H1 (cell line): ENCODE measurements at regions not wholly inside any gene's neighbourhood (a gene's known extent, or its start where the extent isn't known, plus 50 kb on each side); places are given as distances from the start of the nearest gene placed in this dataset.

Source experiments
- CTCF ChIA-PET: fragments of 300-600 bp; sonication (Branson Sonifier 250); formaldehyde crosslinking; loops from one replicate; lab custom pipeline; 2021; ENCODE audit not compliant: partially characterized antibody; lab: Charles Lee
- POLR2A ChIA-PET: fragments of 300-600 bp; sonication (Branson Sonifier 250); formaldehyde crosslinking; loops from one replicate; lab custom pipeline; 2021; ENCODE audit warnings: inconsistent platforms; ENCODE audit not compliant: partially characterized antibody; lab: Charles Lee
- DNase-seq, 2 experiments: peaks; one replicate each; pipeline versions ENCODE4 v3.0.0 to v3.0.0-alpha.2; 2010 to 2022; ENCODE audit warnings: low spot score in 2 of 2, low read depth in 1 of 2, mixed read lengths in 1 of 2
- FAIRE-seq: peaks from 2 replicates; lab custom pipeline; 2011; peaks lifted over from hg19 to GRCh38; lab: Jason Lieb, UNC
- H2AFZ ChIP-seq: 2 replicates; pipeline ENCODE4 v1.8.1; 2012; ENCODE audit warnings: low read length, inconsistent platforms
- H2AK5ac ChIP-seq: 2 replicates; pipeline ENCODE4 v1.6.1; 2013; ENCODE audit warnings: low read depth, low read length
- H2BK120ac ChIP-seq: replicated peaks from 2 replicates; pipeline ENCODE3; 2013; ENCODE audit warnings: low read depth, low read length, inconsistent platforms
- H2BK12ac ChIP-seq: 2 replicates; pipeline ENCODE4 v1.6.1; 2013; ENCODE audit warnings: low read depth, low read length
- H2BK15ac ChIP-seq: 2 replicates; pipeline ENCODE4 v1.6.1; 2013; ENCODE audit warnings: low read length
- H2BK20ac ChIP-seq: 2 replicates; pipeline ENCODE4 v1.6.1; 2013; ENCODE audit warnings: low read length
- H2BK5ac ChIP-seq: 2 replicates; pipeline ENCODE4 v1.6.1; 2013; ENCODE audit warnings: low read depth, low read length
- H3K14ac ChIP-seq: 2 replicates; pipeline ENCODE4 v1.6.1; 2013; ENCODE audit warnings: inconsistent platforms; ENCODE audit not compliant: insufficient read length
- H3K18ac ChIP-seq: 2 replicates; pipeline ENCODE4 v1.6.1; 2013; ENCODE audit warnings: low read length; ENCODE audit errors: extremely low read depth
- H3K23ac ChIP-seq: 2 replicates; pipeline ENCODE4 v1.6.1; 2013; ENCODE audit warnings: inconsistent platforms; ENCODE audit not compliant: insufficient read length
- H3K23me2 ChIP-seq: 2 replicates; pipeline ENCODE4 v1.6.1; 2013; ENCODE audit warnings: low read depth, low read length
- H3K27ac ChIP-seq: 2 replicates; pipeline ENCODE4 v1.6.1; 2011; ENCODE audit warnings: low read depth, low read length, inconsistent platforms
- H3K27me3 ChIP-seq, 4 experiments: replicated peaks in 1 of 4; 1 replicate in 1 of 4; 2 replicates in 3 of 4; pipeline versions ENCODE4 v1.6.1 to v1.8.1; 2011 to 2013; ENCODE audit warnings: low read length in 3 of 4, mild to moderate bottlenecking in 3 of 4, inconsistent platforms in 2 of 4, mixed read lengths in 2 of 4, moderate library complexity in 1 of 4; ENCODE audit not compliant: control insufficient read depth in 3 of 4, insufficient read depth in 3 of 4; ENCODE audit errors: extremely low read depth in 1 of 4
- H3K36me3 ChIP-seq, 4 experiments: 2 replicates each; pipeline versions ENCODE4 v1.6.1 to v1.8.1; 2011 to 2013; ENCODE audit warnings: mild to moderate bottlenecking in 4 of 4, low read length in 3 of 4, moderate library complexity in 2 of 4, control low read depth in 1 of 4, inconsistent platforms in 1 of 4; ENCODE audit not compliant: insufficient read depth in 4 of 4, control insufficient read depth in 2 of 4
- H3K4ac ChIP-seq: replicated peaks from 2 replicates; pipeline ENCODE3; 2013; ENCODE audit warnings: low read length, low read depth, mixed read lengths, inconsistent platforms; ENCODE audit not compliant: insufficient read length
- H3K4me1 ChIP-seq, 4 experiments: replicated peaks in 1 of 4; 1 replicate in 1 of 4; 2 replicates in 3 of 4; pipeline versions ENCODE4 v1.6.1 to v1.8.1; 2011 to 2013; ENCODE audit warnings: low read length in 3 of 4, inconsistent platforms in 2 of 4, mixed read lengths in 1 of 4; ENCODE audit not compliant: insufficient read depth in 4 of 4, control insufficient read depth in 3 of 4
- H3K4me2 ChIP-seq, 2 experiments: 2 replicates each; pipeline versions ENCODE4 v1.6.1 to v1.8.1; 2011 to 2013; ENCODE audit warnings: low read depth in 2 of 2, low read length in 2 of 2, control low read depth in 1 of 2, inconsistent platforms in 1 of 2, mild to moderate bottlenecking in 1 of 2; ENCODE audit not compliant: insufficient read depth in 1 of 2
- H3K4me3 ChIP-seq, 4 experiments: fragments of 200-600, 300-600 bp in 1 of 4; sonication (generic), shearing (Covaris generic), sonication (Bioruptor Twin) in 1 of 4; 2 replicates each; pipeline versions ENCODE4 v1.5.1 to v1.8.1; 2011 to 2016; ENCODE audit warnings: low read length in 4 of 4, low read depth in 3 of 4, control low read depth in 2 of 4, inconsistent platforms in 2 of 4, mild to moderate bottlenecking in 2 of 4, mixed read lengths in 1 of 4, moderate library complexity in 1 of 4; ENCODE audit not compliant: insufficient read depth in 2 of 4; ENCODE audit errors: extremely low read depth in 1 of 4
- H3K56ac ChIP-seq: replicated peaks from 2 replicates; pipeline ENCODE3; 2013; ENCODE audit warnings: low read depth, mild to moderate bottlenecking, mixed read lengths, low read length, inconsistent platforms; ENCODE audit not compliant: insufficient read length
- H3K79me1 ChIP-seq: 2 replicates; pipeline ENCODE4 v1.6.1; 2013; ENCODE audit warnings: low read depth, low read length, control low read depth
- H3K79me2 ChIP-seq, 2 experiments: 2 replicates each; pipeline versions ENCODE4 v1.6.1 to v1.8.1; 2012 to 2013; ENCODE audit warnings: low read length in 2 of 2, mild to moderate bottlenecking in 2 of 2, inconsistent platforms in 1 of 2; ENCODE audit not compliant: insufficient read depth in 2 of 2, control insufficient read depth in 1 of 2
- H3K9ac ChIP-seq, 4 experiments: replicated peaks in 1 of 4; 1 replicate in 1 of 4; 2 replicates in 3 of 4; pipeline versions ENCODE4 v1.6.1 to v1.8.1; 2011 to 2013; ENCODE audit warnings: low read depth in 3 of 4, low read length in 3 of 4, control low read depth in 2 of 4, mild to moderate bottlenecking in 2 of 4, moderate library complexity in 2 of 4, inconsistent platforms in 1 of 4; ENCODE audit errors: extremely low read depth in 1 of 4
- H3K9me3 ChIP-seq, 2 experiments: 2 replicates each; pipeline versions ENCODE4 v1.6.1 to v1.8.1; 2012 to 2013; ENCODE audit warnings: mild to moderate bottlenecking in 2 of 2, moderate library complexity in 2 of 2, control low read depth in 1 of 2, inconsistent platforms in 1 of 2, low read depth in 1 of 2, low read length in 1 of 2, mixed read lengths in 1 of 2; ENCODE audit not compliant: insufficient read depth in 2 of 2
- H4K20me1 ChIP-seq, 2 experiments: replicated peaks in 1 of 2; 2 replicates each; pipeline versions ENCODE3 to v1.8.1; 2011 to 2013; ENCODE audit warnings: inconsistent platforms in 2 of 2, low read length in 2 of 2, mild to moderate bottlenecking in 1 of 2; ENCODE audit not compliant: insufficient read depth in 2 of 2, control insufficient read depth in 1 of 2
- H4K5ac ChIP-seq: 2 replicates; pipeline ENCODE4 v1.6.1; 2013; ENCODE audit warnings: low read length, low read depth, mixed read lengths, inconsistent platforms; ENCODE audit not compliant: insufficient read length
- H4K8ac ChIP-seq: 2 replicates; pipeline ENCODE4 v1.8.0; 2013; ENCODE audit warnings: mild to moderate bottlenecking, moderate library complexity, low read length, inconsistent platforms; ENCODE audit not compliant: insufficient read depth; ENCODE audit errors: extremely low read depth
- H4K91ac ChIP-seq: replicated peaks from 2 replicates; pipeline ENCODE3; 2013; ENCODE audit warnings: low read length, mixed read lengths, inconsistent platforms; ENCODE audit not compliant: insufficient read length
- ASH2L ChIP-seq: fragments of 200-600, 300-600 bp; sonication (generic); IDR thresholded peaks from one replicate; pipeline ENCODE4 v1.7.1; 2017; ENCODE audit warnings: low read length
- BCL11A ChIP-seq, 2 experiments: IDR thresholded peaks; one replicate each; pipeline ENCODE4 v1.6.1; 2011; ENCODE audit warnings: low read depth in 2 of 2, low read length in 2 of 2, mild to moderate bottlenecking in 2 of 2
- CTBP2 ChIP-seq: IDR thresholded peaks from 2 replicates; pipeline ENCODE4 v1.7.0; 2011; ENCODE audit warnings: borderline replicate concordance, mild to moderate bottlenecking, moderate library complexity, mixed read lengths, low read length; ENCODE audit not compliant: insufficient read depth, insufficient read length
- EGR1 ChIP-seq: IDR thresholded peaks from 2 replicates; pipeline ENCODE4 v1.6.1; 2011; ENCODE audit warnings: low read depth, low read length, borderline replicate concordance
- EP300 ChIP-seq, 2 experiments: IDR thresholded peaks; 1 replicate in 1 of 2; 2 replicates in 1 of 2; pipeline ENCODE4 v1.6.1; 2011 to 2012; ENCODE audit warnings: low read depth in 2 of 2, low read length in 2 of 2, mild to moderate bottlenecking in 2 of 2, borderline replicate concordance in 1 of 2, inconsistent platforms in 1 of 2, moderate library complexity in 1 of 2
- JUND ChIP-seq: IDR thresholded peaks from 2 replicates; pipeline ENCODE4 v1.6.1; 2011; ENCODE audit warnings: mild to moderate bottlenecking, improper control_type of control experiment, low read length
- KDM1A ChIP-seq: fragments of 200-600, 300-600 bp; sonication (generic); IDR thresholded peaks from 2 replicates; pipeline ENCODE4 v1.7.1; 2016; ENCODE audit warnings: mild to moderate bottlenecking, low read length, borderline replicate concordance
- SIX5 ChIP-seq: IDR thresholded peaks from 2 replicates; pipeline ENCODE4 v1.6.1; 2011; ENCODE audit warnings: mild to moderate bottlenecking, low read depth, low read length
- SP4 ChIP-seq: IDR thresholded peaks from 2 replicates; pipeline ENCODE4 v1.6.1; 2012; ENCODE audit warnings: low read length, inconsistent platforms
- WGBS, 2 experiments: shearing (Covaris generic) in 1 of 2; methylation state at CpG; one replicate each; pipeline versions ENCODE4 v1.1.6 to v1.1.7; 2013 to 2015; ENCODE audit warnings: low lambda C conversion rate in 2 of 2, mixed read lengths in 2 of 2, inconsistent platforms in 1 of 2, low coverage in 1 of 2, missing lambda C conversion rate in 1 of 2; ENCODE audit not compliant: insufficient replicate concordance in 2 of 2, insufficient coverage in 1 of 2, insufficient read length in 1 of 2; ENCODE audit errors: extremely low coverage in 1 of 2, missing lambda C conversion rate in 1 of 2; 5-methylcytosine and 5-hydroxymethylcytosine counted together

- no peak for TF ChIP-seq SIX5
- TF ChIP-seq, all 59 proteins: peak for 0
These were observed 225.8 kb upstream of the CPHXL start (continued) for GRCh38 chr16:75952124-75952523.

GRCh38 chr16:75957870-75958269 is 231.6 kb upstream of the CPHXL start:
- FAIRE-seq: no peak
- ChIA-PET CTCF (interaction anchor here (0.6 to 0.7 kb wide), 2 partner anchors 9 to 166 kb away, joined by 3 to 6 read pairs; no protein-coding TSS in a partner anchor), POLR2A (no interaction called here)
- TF ChIP-seq KDM1A: no peak
- TF ChIP-seq SP4: no peak
- no peak for TF ChIP-seq BCL11A (IDR thresholded peaks at IDR 0.05; ENCODE audit: low read depth in 2 of 2, low read length in 2 of 2)
- TF ChIP-seq CTBP2: no peak
- no peak for TF ChIP-seq ASH2L
- TF ChIP-seq JUND: no peak
- TF ChIP-seq EGR1: no peak
- TF ChIP-seq EP300 (IDR thresholded peaks at IDR 0.05; ENCODE audit: borderline replicate concordance in 1 of 2, low read depth in 2 of 2, low read length in 2 of 2): no peak
- no peak overlapping the region for H3K27ac ChIP-seq
- H4K91ac ChIP-seq: no peak overlapping the region
- no peaks in the 10 kb centered on the region for H3K23me2 ChIP-seq
- H2BK20ac ChIP-seq: no peak overlapping the region
- no peaks in the 10 kb centered on the region for H3K27me3 ChIP-seq
- H3K4me1 ChIP-seq: no peaks in the 10 kb centered on the region
- 90% methylated on average over 6 of the region's 6 CpGs; no CpG with 5 or more reads in 1 of the 2 experiments for WGBS, 2 experiments
- H2BK15ac ChIP-seq: no peak overlapping the region
- H3K4ac ChIP-seq: no peak overlapping the region
- H3K18ac ChIP-seq: no peak overlapping the region
- H2BK5ac ChIP-seq: no peak overlapping the region
- no peak overlapping the region for H3K23ac ChIP-seq
- no peak overlapping the region for H4K5ac ChIP-seq
- no peaks in the 10 kb centered on the region for H3K79me2 ChIP-seq
- H3K36me3 ChIP-seq: no peaks in the 10 kb centered on the region
- H2AK5ac ChIP-seq: no peak overlapping the region
- H2AFZ ChIP-seq: no peak overlapping the region
- no peaks in the 10 kb centered on the region for H3K79me1 ChIP-seq
- H4K8ac ChIP-seq: no peak overlapping the region
- no peaks in the 10 kb centered on the region for H3K9me3 ChIP-seq
- H3K9ac ChIP-seq: no peak overlapping the region
- H3K4me3 ChIP-seq: no peak overlapping the region
- no peak overlapping the region for H2BK12ac ChIP-seq
- no peak overlapping the region for H3K14ac ChIP-seq
- H4K20me1 ChIP-seq: no peaks in the 10 kb centered on the region
- no peak overlapping the region for H3K56ac ChIP-seq
- H3K4me2 ChIP-seq: no peak overlapping the region
- DNase-seq: no peak
- no peak overlapping the region for H2BK120ac ChIP-seq
